OCI-LY1 (cell line): ENCODE measurements at regions not wholly inside any gene's neighbourhood (a gene's known extent, or its start where the extent isn't known, plus 50 kb on each side); places are given as distances from the start of the nearest gene placed in this dataset.

ENCODE experiments used
- CTCF ChIP-seq: fragments of 200-600 bp; sonication (generic), shearing (Covaris generic); IDR thresholded peaks from 2 replicates; pipeline ENCODE4 v1.5.1; 2017; ENCODE audit warnings: mild to moderate bottlenecking, antibody characterized with exemption, low read length, moderate library complexity, mixed read lengths
- EZH2 ChIP-seq: fragments of 200-600 bp; sonication (generic), shearing (Covaris generic); IDR thresholded peaks from 2 replicates; pipeline ENCODE4 v1.8.0; 2017; ENCODE audit warnings: borderline replicate concordance, mixed run types, mild to moderate bottlenecking, antibody characterized with exemption, low read length, moderate library complexity, mixed read lengths

GRCh38 chr9:90953805-90954204 lies 152.2 kb downstream of the SYK start:
- no peak for TF ChIP-seq CTCF
- TF ChIP-seq EZH2: no peak
